ENCODE measurements at regions not wholly inside any gene's neighbourhood (a gene's known extent, or its start where the extent isn't known, plus 50 kb on each side); places are given as distances from the start of the nearest gene placed in this dataset.

DNA sequence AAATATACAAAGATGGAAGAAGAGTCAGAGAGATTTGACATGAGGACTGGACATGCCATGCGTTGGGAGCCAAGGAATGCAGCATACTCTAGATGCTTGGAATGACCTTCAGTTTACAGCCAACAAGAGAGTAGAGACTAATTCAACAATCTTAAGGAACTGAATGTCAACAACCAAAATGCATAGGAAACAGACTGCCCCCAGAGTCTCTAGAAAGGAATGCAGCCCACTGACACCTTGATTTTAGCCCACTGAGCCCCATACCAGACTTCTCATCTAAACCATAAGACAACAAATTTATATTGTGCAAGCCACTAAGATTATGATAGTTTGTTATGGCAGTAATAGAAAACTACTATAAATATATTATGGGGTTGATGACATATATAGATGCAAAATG lies 611.2 kb downstream of the RPS29 start:
- TF ChIP-seq, protein P1, sequence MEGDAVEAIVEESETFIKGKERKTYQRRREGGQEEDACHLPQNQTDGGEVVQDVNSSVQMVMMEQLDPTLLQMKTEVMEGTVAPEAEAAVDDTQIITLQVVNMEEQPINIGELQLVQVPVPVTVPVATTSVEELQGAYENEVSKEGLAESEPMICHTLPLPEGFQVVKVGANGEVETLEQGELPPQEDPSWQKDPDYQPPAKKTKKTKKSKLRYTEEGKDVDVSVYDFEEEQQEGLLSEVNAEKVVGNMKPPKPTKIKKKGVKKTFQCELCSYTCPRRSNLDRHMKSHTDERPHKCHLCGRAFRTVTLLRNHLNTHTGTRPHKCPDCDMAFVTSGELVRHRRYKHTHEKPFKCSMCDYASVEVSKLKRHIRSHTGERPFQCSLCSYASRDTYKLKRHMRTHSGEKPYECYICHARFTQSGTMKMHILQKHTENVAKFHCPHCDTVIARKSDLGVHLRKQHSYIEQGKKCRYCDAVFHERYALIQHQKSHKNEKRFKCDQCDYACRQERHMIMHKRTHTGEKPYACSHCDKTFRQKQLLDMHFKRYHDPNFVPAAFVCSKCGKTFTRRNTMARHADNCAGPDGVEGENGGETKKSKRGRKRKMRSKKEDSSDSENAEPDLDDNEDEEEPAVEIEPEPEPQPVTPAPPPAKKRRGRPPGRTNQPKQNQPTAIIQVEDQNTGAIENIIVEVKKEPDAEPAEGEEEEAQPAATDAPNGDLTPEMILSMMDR (IDR thresholded peaks at IDR 0.05; ENCODE audit: insufficient read depth, low read depth, low read length, missing control alignments) = no peak
- no peak for DNase-seq (ENCODE audit: low read depth)
- no peak overlapping the region for H3K4me3 ChIP-seq (ENCODE audit: low read length)

DNA sequence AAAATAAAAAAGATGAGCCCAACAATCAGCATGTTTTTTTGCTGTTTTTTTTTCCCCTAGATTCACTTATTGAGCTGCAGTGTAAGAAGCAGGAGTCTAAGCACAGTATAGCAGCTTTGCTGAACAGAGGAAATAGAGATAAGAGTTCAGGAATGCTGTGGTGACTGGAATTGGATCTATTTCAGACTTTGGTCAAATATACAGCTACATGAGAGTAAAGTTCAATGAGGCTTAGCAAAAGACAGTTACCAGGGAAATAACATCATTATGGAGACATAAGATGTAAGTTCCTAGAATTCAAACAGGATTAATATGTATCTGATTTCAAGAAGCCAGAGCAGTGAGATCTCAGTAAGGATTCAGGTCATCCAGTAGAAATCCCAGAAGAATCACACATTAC lies 613.0 kb downstream of the RPS29 start:
- TF ChIP-seq, protein P1 (IDR thresholded peaks at IDR 0.05; ENCODE audit: insufficient read depth, low read depth, low read length, missing control alignments) = no peak
- DNase-seq (ENCODE audit: low read depth) = no peak
- no peak overlapping the region for H3K4me3 ChIP-seq (ENCODE audit: low read length)

DNA sequence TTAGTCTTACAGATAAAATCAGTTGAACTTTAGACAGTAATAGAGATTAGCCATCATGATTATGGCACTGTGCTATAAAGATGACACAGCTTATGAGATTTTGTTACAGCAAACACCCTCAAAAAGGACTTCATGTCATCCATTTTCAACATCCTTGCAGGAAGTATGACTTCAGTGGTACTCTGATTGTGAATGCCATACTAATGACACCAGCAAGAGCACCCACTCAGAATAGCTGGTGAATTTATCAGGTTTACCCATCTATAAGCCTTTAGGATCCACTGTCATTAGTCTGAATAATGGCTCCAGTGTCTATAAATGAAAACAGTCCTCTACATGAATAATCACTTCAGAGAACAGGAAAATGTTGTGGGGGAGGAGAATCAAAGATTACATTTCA lies 615.2 kb downstream of the RPS29 start:
- no peak for DNase-seq (ENCODE audit: low read depth)
- no peak overlapping the region for H3K4me3 ChIP-seq (ENCODE audit: low read length)
- TF ChIP-seq, protein P1 (IDR thresholded peaks at IDR 0.05; ENCODE audit: insufficient read depth, low read depth, low read length, missing control alignments) = no peak

- no peak for DNase-seq (ENCODE audit: low read depth)
- no peak overlapping the region for H3K4me3 ChIP-seq (ENCODE audit: low read length)
- TF ChIP-seq, protein P1 (IDR thresholded peaks at IDR 0.05; ENCODE audit: insufficient read depth, low read depth, low read length, missing control alignments) = no peak
Observed at GRCh38 chr14:48967419-48967818, 618.8 kb downstream of the RPS29 start.

DNA sequence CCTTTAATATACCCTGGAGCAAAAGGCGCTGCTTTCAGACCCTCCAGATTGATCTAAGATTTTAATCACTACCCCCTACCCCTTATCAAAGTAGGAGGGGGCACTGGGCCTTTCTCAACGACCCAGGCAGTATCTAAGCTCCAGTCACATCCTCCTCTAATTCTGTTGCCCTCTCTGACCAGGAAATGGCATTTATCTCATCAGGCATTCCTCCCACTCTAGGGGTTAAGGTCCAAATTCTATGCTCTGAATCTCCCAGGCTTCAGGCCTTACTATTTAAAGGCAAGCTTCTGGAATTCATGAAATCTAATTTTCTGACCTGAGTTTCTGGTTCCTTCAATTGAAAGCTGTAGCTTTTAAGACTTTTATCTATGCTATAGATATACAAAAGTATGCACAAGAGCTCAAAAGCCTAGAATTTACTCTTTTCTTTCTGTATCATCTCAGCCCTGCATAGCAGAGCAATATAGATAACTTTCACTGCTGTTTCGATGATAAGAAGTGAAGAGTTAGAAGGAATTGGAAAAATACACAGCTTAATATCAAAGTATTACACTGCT lies 622.9 kb downstream of the RPS29 start:
- TF ChIP-seq, protein P1 (IDR thresholded peaks at IDR 0.05; ENCODE audit: insufficient read depth, low read depth, low read length, missing control alignments) = no peak
- H3K4me3 ChIP-seq (ENCODE audit: low read length) = no peak overlapping the region
- no peak for DNase-seq (ENCODE audit: low read depth)

DNA sequence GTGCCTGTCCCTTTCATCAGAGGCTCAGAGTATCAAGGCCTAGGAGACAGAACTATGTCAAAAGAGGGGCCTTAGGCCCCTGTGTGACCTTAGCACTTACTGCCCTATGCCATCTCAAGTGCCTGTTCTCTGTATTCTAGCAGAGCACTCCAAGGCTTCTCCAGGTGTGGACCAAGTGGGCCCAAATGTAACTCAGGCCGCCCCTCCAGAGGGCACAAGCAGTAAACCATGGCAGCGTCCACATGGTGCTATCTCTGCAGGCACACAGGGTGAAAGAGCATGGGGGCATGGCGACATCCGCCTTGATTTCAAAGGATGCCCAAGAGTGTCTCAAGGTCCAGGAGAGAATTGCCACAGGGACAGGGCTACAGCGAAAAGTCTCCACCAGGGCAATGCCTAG lies 628.7 kb downstream of the RPS29 start:
- DNase-seq (ENCODE audit: low read depth) = no peak
- H3K4me3 ChIP-seq (ENCODE audit: low read length) = no peak overlapping the region
- TF ChIP-seq, protein P1 (IDR thresholded peaks at IDR 0.05; ENCODE audit: insufficient read depth, low read depth, low read length, missing control alignments) = no peak

- TF ChIP-seq, protein P1 (IDR thresholded peaks at IDR 0.05; ENCODE audit: insufficient read depth, low read depth, low read length, missing control alignments) = no peak
Observed at GRCh38 chr14:48955857-48956256, 630.3 kb downstream of the RPS29 start.

More at GRCh38 chr14:48955857-48956256, 630.3 kb downstream of the RPS29 start:
- H3K4me3 ChIP-seq (ENCODE audit: low read length) = no peak overlapping the region
- no peak for DNase-seq (ENCODE audit: low read depth)

All from epithelial cell of esophagus (primary cell).